Nephron progenitor cell (in vitro differentiated cells): ENCODE measurements at regions not wholly inside any gene's neighbourhood (a gene's known extent, or its start where the extent isn't known, plus 50 kb on each side); places are given as distances from the start of the nearest gene placed in this dataset.

Source experiments
- DNase-seq: peaks from one replicate; pipeline ENCODE4 v3.0.0; 2021
- H3K27ac Mint-ChIP-seq: 2 replicates; pipeline ENCODE4 v1.8.0; 2021; ENCODE audit warnings: mild to moderate bottlenecking, moderate library complexity, mixed read lengths
- H3K27me3 Mint-ChIP-seq: 2 replicates; pipeline ENCODE4 v1.8.0; 2021; ENCODE audit warnings: mild to moderate bottlenecking, low read depth, mixed read lengths; ENCODE audit not compliant: poor library complexity
- H3K36me3 Mint-ChIP-seq: 2 replicates; pipeline ENCODE4 v1.8.0; 2021; ENCODE audit warnings: low read depth, mixed read lengths
- H3K4me1 Mint-ChIP-seq: 2 replicates; pipeline ENCODE4 v1.8.0; 2021; ENCODE audit warnings: mixed read lengths
- H3K4me3 Mint-ChIP-seq: 2 replicates; pipeline ENCODE4 v1.8.0; 2021; ENCODE audit warnings: mild to moderate bottlenecking, moderate library complexity, mixed read lengths
- H3K9me3 Mint-ChIP-seq: 2 replicates; pipeline ENCODE4 v1.8.0; 2021; ENCODE audit warnings: mild to moderate bottlenecking, moderate library complexity, mixed read lengths
- CTCF ChIP-seq: fragments of 200-600 bp; sonication (generic); IDR thresholded peaks from 2 replicates; pipeline ENCODE4 v1.5.0; 2021; ENCODE audit warnings: antibody characterized with exemption

GRCh38 chr10:2974503-2975207 is 92.7 kb upstream of the PFKP start:
- Mint-ChIP-seq H3K36me3 (no peaks in the 10 kb centered on the region), H3K27ac (no peak overlapping the region), H3K4me3 (no peak overlapping the region), H3K27me3 (peaks cover 3% of the 10 kb centered on the region), H3K9me3 (no peaks in the 10 kb centered on the region), H3K4me1 (peaks cover 46% of the 10 kb centered on the region)
- no peak for TF ChIP-seq CTCF
- DNase-seq = no peak

GRCh38 chr10:2974083-2974482 is 93.3 kb upstream of the PFKP start:
- peaks cover 3% of the 10 kb centered on the region for H3K27me3 Mint-ChIP-seq
- H3K27ac Mint-ChIP-seq = no peak overlapping the region
- DNase-seq = no peak
- H3K9me3 Mint-ChIP-seq = no peaks in the 10 kb centered on the region
- H3K36me3 Mint-ChIP-seq = no peaks in the 10 kb centered on the region
- TF ChIP-seq CTCF = no peak
- H3K4me1 Mint-ChIP-seq = peaks cover 40% of the 10 kb centered on the region
- no peak overlapping the region for H3K4me3 Mint-ChIP-seq

DNA sequence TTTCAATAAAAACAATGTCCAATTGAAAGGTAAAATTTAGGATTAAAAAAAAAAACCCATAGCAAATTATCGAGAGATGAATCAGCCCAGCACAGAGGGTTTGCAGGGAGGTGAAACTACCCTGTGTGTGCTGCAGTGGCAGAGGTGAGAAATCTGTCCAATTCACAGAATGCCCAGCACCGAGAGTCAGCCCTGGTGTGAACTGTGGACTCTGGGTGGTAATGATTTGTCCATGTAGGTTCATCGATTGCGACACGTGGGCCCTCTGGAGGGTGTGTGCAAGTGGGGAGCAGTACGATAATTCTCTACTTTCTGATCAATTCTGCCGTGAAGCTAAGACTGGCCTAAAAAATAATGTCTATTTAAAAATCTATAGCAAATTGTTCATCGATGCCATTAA is 94.5 kb upstream of the PFKP start:
- no peaks in the 10 kb centered on the region for H3K36me3 Mint-ChIP-seq
- no peak for TF ChIP-seq CTCF

GRCh38 chr10:2972216-2972615 is 95.1 kb upstream of the PFKP start:
- peaks cover 3% of the 10 kb centered on the region for H3K27me3 Mint-ChIP-seq
- H3K4me1 Mint-ChIP-seq = peaks cover 43% of the 10 kb centered on the region
- H3K36me3 Mint-ChIP-seq = no peaks in the 10 kb centered on the region
- H3K27ac Mint-ChIP-seq = no peak overlapping the region
- DNase-seq = peak; percentile 33
- H3K4me3 Mint-ChIP-seq = no peak overlapping the region
- TF ChIP-seq CTCF = no peak
- no peaks in the 10 kb centered on the region for H3K9me3 Mint-ChIP-seq

More for the DNA sequence above, 94.5 kb upstream of the PFKP start:
- no peak overlapping the region for H3K4me3 Mint-ChIP-seq
- peaks cover 3% of the 10 kb centered on the region for H3K27me3 Mint-ChIP-seq
- H3K9me3 Mint-ChIP-seq = no peaks in the 10 kb centered on the region
- no peak overlapping the region for H3K27ac Mint-ChIP-seq
- H3K4me1 Mint-ChIP-seq = peaks cover 43% of the 10 kb centered on the region
- no peak for DNase-seq

DNA sequence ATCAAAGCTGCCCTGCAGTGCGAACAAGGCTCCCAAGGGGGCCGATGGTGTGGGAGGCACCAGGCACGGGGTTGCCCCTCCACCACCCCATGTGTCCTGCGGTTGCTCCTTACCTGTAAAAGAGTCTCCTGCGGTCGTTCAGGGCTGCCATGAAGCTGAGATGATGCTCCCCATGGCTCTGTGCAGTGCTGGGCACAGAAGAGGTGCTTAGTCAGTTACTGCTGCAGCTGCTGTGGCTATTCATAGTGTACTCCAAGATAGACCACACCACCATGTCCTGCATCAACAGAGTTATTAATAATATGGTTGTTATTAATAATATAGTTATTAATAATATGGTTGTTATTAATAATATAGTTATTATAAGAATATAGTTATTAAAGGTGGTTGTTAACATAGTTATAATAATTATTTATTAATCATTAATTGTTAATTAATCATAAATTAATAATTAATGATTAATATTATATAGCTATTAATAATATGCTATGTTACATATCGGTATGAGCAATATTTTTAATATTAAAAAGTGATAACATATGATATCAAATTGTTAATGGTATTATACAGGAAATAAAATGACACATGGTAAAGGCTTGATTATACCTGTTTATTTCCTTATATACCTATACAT is 97.0 kb upstream of the PFKP start:
- H3K27ac Mint-ChIP-seq = no peak overlapping the region
- TF ChIP-seq CTCF = no peak
- DNase-seq = no peak
- H3K4me3 Mint-ChIP-seq = no peak overlapping the region
- H3K9me3 Mint-ChIP-seq = no peaks in the 10 kb centered on the region
- peaks cover 43% of the 10 kb centered on the region for H3K4me1 Mint-ChIP-seq
- no peaks in the 10 kb centered on the region for H3K36me3 Mint-ChIP-seq
- peaks cover 6% of the 10 kb centered on the region for H3K27me3 Mint-ChIP-seq
